Nucleus accumbens (tissue), 56 donors: ENCODE measurements at regions not wholly inside any gene's neighbourhood (a gene's known extent, or its start where the extent isn't known, plus 50 kb on each side); places are given as distances from the start of the nearest gene placed in this dataset.
A peak's percentile ranks its signal among the peaks of the same experiment; 100 is the strongest.
"Not testable (repeated sequence)": the region's sequence is repeated elsewhere in the genome, so short reads cannot be mapped to it uniquely, and the experiment has no call there.

Source experiments
- DNase-seq, 56 donors: peaks; one replicate each; lab custom pipeline; 2025; lab: John Stamatoyannopoulos, UW

DNA sequence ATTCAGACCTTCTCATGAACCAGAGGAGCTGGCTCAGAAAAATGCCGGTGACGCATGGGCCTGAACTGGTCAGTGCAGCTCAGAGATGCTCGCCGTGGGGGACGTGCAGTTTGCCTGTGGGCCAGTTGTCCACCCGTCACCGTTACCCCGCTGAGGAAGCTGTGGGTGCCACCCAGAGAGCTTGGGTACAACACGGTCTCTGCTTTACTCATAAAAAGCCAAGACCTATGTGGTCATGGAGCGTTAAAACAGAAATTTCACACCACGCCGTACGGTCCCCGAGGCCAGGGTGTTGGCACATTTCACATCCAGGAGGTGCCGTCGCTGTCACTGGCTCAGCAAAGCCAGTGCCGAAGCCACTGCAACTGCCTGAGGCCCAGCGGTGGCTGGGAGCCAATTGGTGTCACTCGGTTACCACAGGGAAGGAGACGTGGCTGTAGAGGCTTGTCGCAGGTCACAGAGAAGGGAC is 120.9 kb downstream of the METRNL start:
- DNase-seq: no peak

DNA sequence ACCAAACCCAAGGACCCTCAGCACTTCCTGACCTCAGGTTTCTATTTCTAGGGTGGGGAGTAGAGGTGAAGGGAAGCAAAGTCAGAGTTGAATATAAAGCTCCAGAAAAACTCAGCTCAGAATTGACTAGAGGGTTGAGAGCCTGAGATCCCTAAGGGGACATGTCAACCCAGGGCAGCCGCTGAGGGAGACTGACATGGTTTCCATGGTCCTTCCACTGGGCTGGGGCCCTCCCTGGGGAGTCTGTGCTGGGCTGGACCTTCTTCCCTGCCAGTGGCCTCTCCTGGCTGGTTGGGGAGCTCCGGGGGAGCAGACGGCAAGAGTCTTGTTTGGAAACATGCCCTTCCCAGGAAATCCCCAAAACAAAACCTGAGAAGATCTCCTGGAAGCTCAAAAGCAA is 121.3 kb downstream of the METRNL start:
- no peak for DNase-seq

GRCh38 chr17:83201206-83202001 is 122.0 kb downstream of the METRNL start:
- DNase-seq: no peak

- no peak for DNase-seq
Measured at GRCh38 chr17:83202002-83203000, 122.9 kb downstream of the METRNL start.

- DNase-seq: no peak
Measured at GRCh38 chr17:83203073-83203471, 123.7 kb downstream of the METRNL start.

DNA sequence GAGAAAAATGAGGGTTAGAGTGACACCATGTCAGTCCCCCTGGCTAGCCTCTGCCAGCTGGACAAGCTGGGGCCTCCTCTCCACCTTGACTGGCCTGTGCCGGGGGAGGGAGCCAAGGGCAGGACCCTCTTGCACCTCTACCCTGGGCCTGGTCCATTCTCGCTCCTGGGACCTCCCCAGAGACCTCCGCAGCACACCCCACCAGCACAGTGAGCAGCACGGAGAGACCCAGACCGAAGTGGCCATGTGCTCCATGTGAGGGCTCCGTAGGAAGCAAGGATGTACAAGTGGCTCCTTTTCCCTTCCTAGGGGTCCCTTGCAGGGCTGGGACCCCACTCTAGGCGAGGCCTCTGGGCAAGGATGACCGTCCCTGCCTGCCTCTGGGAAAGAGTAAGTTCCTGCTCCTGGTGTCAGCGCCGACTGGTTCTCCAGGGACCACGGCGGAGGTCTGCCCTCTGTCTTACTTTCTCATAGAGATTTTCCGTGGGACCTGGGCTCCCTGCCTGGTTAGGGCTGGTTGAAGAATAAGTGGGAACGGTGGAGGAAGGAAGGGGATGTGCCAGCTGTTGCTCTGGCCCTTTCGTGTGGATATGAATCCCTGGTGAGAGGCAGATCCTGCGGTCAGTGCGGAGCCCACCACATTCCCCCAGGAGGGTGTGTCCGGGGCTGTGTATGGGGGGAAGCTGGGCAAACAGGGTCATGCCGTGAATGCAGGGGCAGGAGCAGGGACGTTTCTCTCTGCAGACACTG is 124.2 kb downstream of the METRNL start:
- DNase-seq: no peak

DNA sequence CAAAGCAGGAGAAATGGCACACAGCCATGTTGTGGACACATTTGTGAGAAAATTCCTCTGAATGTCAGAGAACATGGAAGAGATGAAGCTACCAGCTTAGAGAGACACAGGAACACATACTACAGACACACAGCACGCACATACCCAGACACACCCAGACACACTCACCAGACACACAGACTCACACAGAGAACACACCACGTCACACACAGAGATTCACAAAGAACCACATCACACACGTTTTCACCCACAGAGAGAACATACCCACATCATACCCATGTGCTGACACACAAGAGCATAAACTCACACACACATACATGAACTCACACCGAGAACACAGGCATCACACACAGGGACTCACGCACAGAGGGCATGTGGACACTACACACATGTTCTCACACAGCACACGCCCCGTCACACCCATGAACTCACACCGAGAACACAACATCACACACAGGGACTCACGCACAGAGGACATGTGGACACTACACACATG is 124.9 kb downstream of the METRNL start:
- no peak for DNase-seq

DNA sequence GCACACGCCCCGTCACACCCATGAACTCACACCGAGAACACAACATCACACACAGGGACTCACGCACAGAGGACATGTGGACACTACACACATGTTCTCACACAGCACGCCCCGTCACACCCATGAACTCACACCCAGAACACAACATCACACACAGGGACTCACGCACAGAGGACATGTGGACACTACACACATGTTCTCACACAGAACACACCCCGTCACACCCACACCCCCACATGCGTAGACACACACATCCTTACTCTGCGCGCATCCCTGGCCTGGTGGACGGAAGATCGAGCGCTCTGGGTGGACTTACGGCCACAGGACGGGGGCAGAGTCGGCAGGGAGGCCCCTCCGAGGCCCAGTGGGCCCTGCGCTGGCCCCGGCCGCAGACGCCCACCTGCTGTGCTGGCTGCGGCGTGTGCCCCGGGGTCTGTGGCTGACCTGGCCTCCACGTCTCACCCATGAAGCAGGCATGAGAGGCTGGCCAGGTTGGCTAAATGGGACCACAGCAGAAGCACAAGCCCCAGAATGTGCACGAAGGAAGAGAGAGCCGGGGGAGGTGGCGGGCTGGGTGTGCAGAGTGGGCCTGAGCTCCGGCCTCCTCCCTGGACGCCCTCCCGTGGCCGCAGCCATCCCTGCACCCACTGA is 125.5 kb downstream of the METRNL start:
- DNase-seq: not testable (repeated sequence)

DNA sequence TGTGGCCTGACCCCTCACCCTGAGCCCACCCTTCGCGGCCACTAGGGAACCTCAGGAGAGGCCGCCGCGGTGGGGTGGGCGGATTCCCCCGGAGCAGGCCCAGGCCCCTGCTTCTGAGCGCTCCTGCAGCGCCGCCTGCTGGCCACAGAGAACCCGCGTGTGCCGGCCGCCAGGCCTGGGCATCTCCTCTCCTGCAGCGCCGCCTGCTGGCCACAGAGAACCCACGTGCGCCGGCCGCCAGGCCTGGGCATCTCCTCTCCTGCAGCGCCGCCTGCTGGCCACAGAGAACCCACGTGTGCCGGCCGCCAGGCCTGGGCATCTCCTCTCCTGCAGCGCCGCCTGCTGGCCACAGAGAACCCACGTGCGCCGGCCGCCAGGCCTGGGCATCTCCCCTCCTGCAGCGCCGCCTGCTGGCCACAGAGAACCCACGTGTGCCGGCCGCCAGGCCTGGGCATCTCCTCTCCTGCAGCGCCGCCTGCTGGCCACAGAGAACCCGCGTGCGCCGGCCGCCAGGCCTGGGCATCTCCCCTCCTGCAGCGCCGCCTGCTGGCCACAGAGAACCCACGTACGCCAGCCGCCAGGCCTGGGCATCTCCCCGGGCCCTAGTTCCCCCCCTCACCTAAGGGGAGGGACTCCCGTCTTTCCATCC is 126.1 kb downstream of the METRNL start:
- peak in 2 of 56 donors; percentile 8 to 55 for DNase-seq

DNA sequence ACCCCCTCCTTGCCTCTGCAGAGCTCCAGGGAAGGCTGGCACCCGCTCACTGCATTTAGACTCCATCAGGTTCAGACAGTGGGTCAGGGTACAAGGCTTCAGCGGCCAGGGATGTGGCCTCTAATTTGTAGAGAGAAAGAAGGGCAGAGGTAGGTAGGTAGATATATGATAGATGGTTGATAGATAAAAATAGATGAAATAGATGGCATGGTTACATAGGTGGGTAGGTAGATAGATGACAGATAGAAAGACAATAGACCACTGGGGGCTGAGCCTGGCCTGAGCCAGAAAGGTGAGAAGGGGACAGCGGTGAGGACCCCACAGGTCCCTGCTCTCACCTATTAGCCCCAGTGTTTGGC is 126.6 kb downstream of the METRNL start:
- DNase-seq: not testable (repeated sequence)

- DNase-seq: not testable (repeated sequence)
Measured at GRCh38 chr17:83206819-83207588, 127.6 kb downstream of the METRNL start.

GRCh38 chr17:83247001-83247400 is 167.6 kb downstream of the METRNL start:
- DNase-seq: not testable (repeated sequence)
